ENCODE measurements at regions not wholly inside any gene's neighbourhood (a gene's known extent, or its start where the extent isn't known, plus 50 kb on each side); places are given as distances from the start of the nearest gene placed in this dataset.

DNA sequence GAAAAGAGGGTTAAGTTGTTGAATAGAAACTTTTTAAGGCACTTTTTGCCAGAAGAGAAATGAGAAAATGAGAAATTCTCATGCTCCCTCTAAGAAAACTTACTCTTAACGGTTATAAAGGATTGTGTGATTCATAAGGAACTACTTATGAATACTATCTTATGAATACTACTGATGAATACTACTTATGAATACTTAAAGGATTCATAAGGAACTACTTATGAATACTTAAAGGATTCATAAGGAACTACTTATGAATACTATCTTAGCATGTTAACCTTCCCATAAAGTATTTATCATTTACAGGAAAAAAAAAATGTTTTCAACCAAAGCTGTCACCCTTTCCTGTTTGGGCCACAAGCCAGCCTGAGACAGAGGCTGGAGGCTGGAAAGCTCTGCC, 53.1 kb upstream of the UCN3 start:
- TF ChIP-seq, protein P1, sequence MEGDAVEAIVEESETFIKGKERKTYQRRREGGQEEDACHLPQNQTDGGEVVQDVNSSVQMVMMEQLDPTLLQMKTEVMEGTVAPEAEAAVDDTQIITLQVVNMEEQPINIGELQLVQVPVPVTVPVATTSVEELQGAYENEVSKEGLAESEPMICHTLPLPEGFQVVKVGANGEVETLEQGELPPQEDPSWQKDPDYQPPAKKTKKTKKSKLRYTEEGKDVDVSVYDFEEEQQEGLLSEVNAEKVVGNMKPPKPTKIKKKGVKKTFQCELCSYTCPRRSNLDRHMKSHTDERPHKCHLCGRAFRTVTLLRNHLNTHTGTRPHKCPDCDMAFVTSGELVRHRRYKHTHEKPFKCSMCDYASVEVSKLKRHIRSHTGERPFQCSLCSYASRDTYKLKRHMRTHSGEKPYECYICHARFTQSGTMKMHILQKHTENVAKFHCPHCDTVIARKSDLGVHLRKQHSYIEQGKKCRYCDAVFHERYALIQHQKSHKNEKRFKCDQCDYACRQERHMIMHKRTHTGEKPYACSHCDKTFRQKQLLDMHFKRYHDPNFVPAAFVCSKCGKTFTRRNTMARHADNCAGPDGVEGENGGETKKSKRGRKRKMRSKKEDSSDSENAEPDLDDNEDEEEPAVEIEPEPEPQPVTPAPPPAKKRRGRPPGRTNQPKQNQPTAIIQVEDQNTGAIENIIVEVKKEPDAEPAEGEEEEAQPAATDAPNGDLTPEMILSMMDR (IDR thresholded peaks at IDR 0.05), result no peak

DNA sequence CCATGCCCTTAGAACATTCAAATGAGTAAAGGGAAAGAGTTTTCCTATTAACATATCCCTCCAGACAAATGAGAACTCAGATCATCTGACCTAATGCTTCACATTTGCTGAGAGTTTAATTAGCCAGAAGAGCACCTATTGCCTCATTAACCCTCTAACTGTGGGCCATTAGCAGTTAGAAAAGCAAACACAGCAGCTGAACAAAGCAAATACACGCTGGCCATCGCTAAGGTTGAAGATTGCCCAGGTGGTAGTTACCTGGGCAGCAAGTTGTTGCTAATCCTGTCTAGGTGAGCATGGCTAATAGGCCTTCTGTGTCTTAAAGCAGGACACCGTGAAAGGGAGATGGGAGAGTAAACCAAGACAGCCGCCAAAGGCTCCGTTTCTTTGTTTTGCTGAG, 49.9 kb upstream of the UCN3 start:
- TF ChIP-seq, protein P1 (IDR thresholded peaks at IDR 0.05), result no peak
